ENCODE measurements at regions not wholly inside any gene's neighbourhood (a gene's known extent, or its start where the extent isn't known, plus 50 kb on each side); places are given as distances from the start of the nearest gene placed in this dataset.

GRCh38 chr6:168895102-168895812 lies 358.4 kb downstream of the THBS2 start:
- DNase-seq, result peak; percentile 91

- no peak for DNase-seq
Measured at GRCh38 chr6:168892031-168892430, 361.6 kb downstream of the THBS2 start.

- no peak for DNase-seq
Measured at GRCh38 chr6:168890981-168891365, 362.7 kb downstream of the THBS2 start.

- DNase-seq, result no peak
Measured at GRCh38 chr6:168890306-168890980, 363.2 kb downstream of the THBS2 start.

- no peak for DNase-seq
Measured at GRCh38 chr6:168888786-168889345, 364.8 kb downstream of the THBS2 start.

- DNase-seq, result no peak
Measured at GRCh38 chr6:168888102-168888501, 365.5 kb downstream of the THBS2 start.

- DNase-seq, result no peak
Measured at GRCh38 chr6:168887621-168888020, 366.0 kb downstream of the THBS2 start.

GRCh38 chr6:168886964-168887363 lies 366.7 kb downstream of the THBS2 start:
- DNase-seq, result no peak

- DNase-seq, result no peak
Measured at GRCh38 chr6:168885751-168886742, 367.6 kb downstream of the THBS2 start.

- no peak for DNase-seq
Measured at GRCh38 chr6:168885196-168885595, 368.4 kb downstream of the THBS2 start.

GRCh38 chr6:168884646-168885086 lies 369.0 kb downstream of the THBS2 start:
- peak; percentile 97 for DNase-seq

- DNase-seq, result no peak
Measured at GRCh38 chr6:168884050-168884645, 369.5 kb downstream of the THBS2 start.

GRCh38 chr6:168883410-168884049 lies 370.1 kb downstream of the THBS2 start:
- DNase-seq, result no peak

- no peak for DNase-seq
Measured at GRCh38 chr6:168880271-168880670, 373.4 kb downstream of the THBS2 start.

GRCh38 chr6:168877821-168878282 lies 375.8 kb downstream of the THBS2 start:
- DNase-seq, result peak; percentile 43

- DNase-seq, result peak; percentile 37
Measured at GRCh38 chr6:168876956-168877355, 376.7 kb downstream of the THBS2 start.

- no peak for DNase-seq
Measured at GRCh38 chr6:168875811-168876576, 377.7 kb downstream of the THBS2 start.

GRCh38 chr6:168874637-168875036 lies 379.0 kb downstream of the THBS2 start:
- no peak for DNase-seq

GRCh38 chr6:168873278-168874190 lies 380.1 kb downstream of the THBS2 start:
- peak; percentile 26 for DNase-seq
